Neural cell (in vitro differentiated cells): ENCODE measurements at regions not wholly inside any gene's neighbourhood (a gene's known extent, or its start where the extent isn't known, plus 50 kb on each side); places are given as distances from the start of the nearest gene placed in this dataset.

Experiments
- H2AFZ ChIP-seq: fragments of 200-600, 300-800 bp; sonication (generic), shearing (Covaris generic); 2 replicates; pipeline ENCODE4 v1.6.0; 2014; ENCODE audit warnings: low read depth, mild to moderate bottlenecking, antibody characterized with exemption, low read length, moderate library complexity
- H3F3A ChIP-seq: fragments of 200-600 bp; shearing (Covaris generic); 2 replicates; pipeline ENCODE4 v1.6.1; 2016; ENCODE audit warnings: mild to moderate bottlenecking, moderate library complexity, mixed read lengths, antibody characterized with exemption, low read length; ENCODE audit not compliant: insufficient read depth, poor library complexity, severe bottlenecking
- H3K27ac ChIP-seq: fragments of 200-600, 300-800 bp; sonication (generic), shearing (Covaris generic); 2 replicates; pipeline ENCODE4 v1.5.1; 2014; ENCODE audit warnings: mild to moderate bottlenecking, low read length, moderate library complexity
- H3K27me3 ChIP-seq: fragments of 300-800, 200-600 bp; sonication (generic), shearing (Covaris generic); 2 replicates; pipeline ENCODE4 v1.6.0; 2014; ENCODE audit warnings: mild to moderate bottlenecking, low read depth, low read length, moderate library complexity; ENCODE audit not compliant: insufficient read depth
- H3K36me3 ChIP-seq: fragments of 300-800, 200-600 bp; sonication (generic), shearing (Covaris generic); 2 replicates; pipeline ENCODE4 v1.5.1; 2014; ENCODE audit warnings: mild to moderate bottlenecking, antibody characterized with exemption, low read length, moderate library complexity; ENCODE audit not compliant: insufficient read depth
- H3K4me2 ChIP-seq: fragments of 300-800, 200-600 bp; sonication (generic), shearing (Covaris generic); 2 replicates; pipeline ENCODE4 v1.6.0; 2014; ENCODE audit warnings: mild to moderate bottlenecking, low read length
- H3K4me3 ChIP-seq: fragments of 300-800, 200-600 bp; sonication (generic), shearing (Covaris generic); 2 replicates; pipeline ENCODE4 v1.5.1; 2014; ENCODE audit warnings: mild to moderate bottlenecking, low read length, moderate library complexity
- H3K79me2 ChIP-seq: fragments of 200-600 bp; shearing (Covaris generic); replicated peaks from 2 replicates; pipeline ENCODE4 v1.6.0; 2014; ENCODE audit warnings: mild to moderate bottlenecking, low read length, moderate library complexity; ENCODE audit not compliant: insufficient read depth
- H3K9ac ChIP-seq: fragments of 300-800, 200-600 bp; sonication (generic), shearing (Covaris generic); 2 replicates; pipeline ENCODE4 v1.6.1; 2016; ENCODE audit warnings: mild to moderate bottlenecking, low read length, mixed read lengths
- H3K9me2 ChIP-seq: fragments of 200-600 bp; shearing (Covaris generic); 2 replicates; pipeline ENCODE4 v1.6.1; 2016; ENCODE audit warnings: mild to moderate bottlenecking, low read length, mixed read lengths; ENCODE audit not compliant: insufficient read depth
- H3K9me3 ChIP-seq: fragments of 200-600, 300-800 bp; sonication (generic), shearing (Covaris generic); 2 replicates; pipeline ENCODE4 v1.6.1; 2016; ENCODE audit warnings: mild to moderate bottlenecking, mixed run types, low read length, moderate library complexity, mixed read lengths
- H4K20me1 ChIP-seq: fragments of 200-600 bp; shearing (Covaris generic); 2 replicates; pipeline ENCODE4 v1.6.1; 2016; ENCODE audit warnings: mild to moderate bottlenecking, mixed run types; ENCODE audit not compliant: insufficient read depth
- CTCF ChIP-seq: fragments of 450-650 bp; IDR thresholded peaks from 2 replicates; pipeline ENCODE4 v1.5.1; 2014; ENCODE audit warnings: antibody characterized with exemption, mild to moderate bottlenecking, moderate library complexity; ENCODE audit not compliant: poor library complexity, severe bottlenecking
- EP300 ChIP-seq: fragments of 450-650 bp; conservative IDR thresholded peaks from 2 replicates; pipeline ENCODE4 v1.6.1; 2014; ENCODE audit warnings: antibody characterized with exemption, mild to moderate bottlenecking, moderate library complexity; ENCODE audit not compliant: poor library complexity, severe bottlenecking
- EZH2 ChIP-seq: fragments of 200-600, 300-800 bp; shearing (Covaris generic), sonication (generic); IDR thresholded peaks from 2 replicates; pipeline ENCODE4 v1.6.1; 2014; ENCODE audit warnings: antibody characterized with exemption, low read length, borderline replicate concordance, mild to moderate bottlenecking; ENCODE audit not compliant: insufficient read depth, poor library complexity, severe bottlenecking
- REST ChIP-seq: IDR thresholded peaks from 2 replicates; pipeline ENCODE4 v1.6.1; 2012; ENCODE audit warnings: borderline replicate concordance
- SMC3 ChIP-seq: fragments of 450-650 bp; conservative IDR thresholded peaks from 2 replicates; pipeline ENCODE4 v1.6.1; 2014; ENCODE audit warnings: antibody characterized with exemption, mild to moderate bottlenecking, moderate library complexity; ENCODE audit not compliant: poor library complexity
- TAF1 ChIP-seq: IDR thresholded peaks from 2 replicates; pipeline ENCODE4 v1.6.1; 2012; ENCODE audit warnings: low read depth

DNA sequence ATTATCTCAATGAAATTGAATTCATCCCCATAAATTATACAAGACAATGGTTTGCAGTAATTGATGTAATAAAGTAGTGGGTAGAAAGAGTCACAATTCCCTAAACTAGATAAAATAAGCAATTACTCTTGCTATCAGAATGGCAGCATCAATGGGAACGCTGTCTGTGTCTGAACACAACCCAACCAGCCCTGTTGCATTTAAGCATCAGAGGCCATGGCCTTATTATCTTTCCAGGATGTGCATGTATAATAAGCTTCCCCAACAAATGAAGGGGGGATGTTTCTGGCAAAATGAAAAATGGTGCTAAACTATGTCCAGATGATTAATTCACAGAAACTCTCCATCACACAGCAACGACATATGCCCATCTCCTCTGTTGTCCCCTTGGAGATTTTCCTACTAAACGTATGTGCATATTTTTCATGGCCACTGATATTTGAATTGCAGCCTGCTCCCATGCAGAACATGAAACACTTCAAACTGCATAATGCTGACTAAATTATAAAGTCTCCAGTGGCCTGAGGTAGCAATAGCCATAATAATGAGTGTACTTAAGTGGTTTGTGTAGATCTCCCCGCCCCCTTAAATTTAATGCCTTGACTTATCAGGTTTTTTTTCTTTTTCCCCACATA lies 306.9 kb upstream of the ADAMTS16 start:
- no peaks in the 10 kb centered on the region for H3K27me3 ChIP-seq
- H4K20me1 ChIP-seq, result no peaks in the 10 kb centered on the region
- no peaks in the 10 kb centered on the region for H3K9me3 ChIP-seq
- H2AFZ ChIP-seq, result no peak overlapping the region
- no peak overlapping the region for H3K9ac ChIP-seq
- H3K79me2 ChIP-seq, result no peaks in the 10 kb centered on the region
- H3F3A ChIP-seq, result no peaks in the 10 kb centered on the region
- H3K4me3 ChIP-seq, result no peak overlapping the region
- no peaks in the 10 kb centered on the region for H3K36me3 ChIP-seq
- H3K9me2 ChIP-seq, result no peaks in the 10 kb centered on the region
- no peak overlapping the region for H3K27ac ChIP-seq
- H3K4me2 ChIP-seq, result peak overlapping the region; percentile 2
- TF ChIP-seq EP300 (no peak), CTCF (no peak)

DNA sequence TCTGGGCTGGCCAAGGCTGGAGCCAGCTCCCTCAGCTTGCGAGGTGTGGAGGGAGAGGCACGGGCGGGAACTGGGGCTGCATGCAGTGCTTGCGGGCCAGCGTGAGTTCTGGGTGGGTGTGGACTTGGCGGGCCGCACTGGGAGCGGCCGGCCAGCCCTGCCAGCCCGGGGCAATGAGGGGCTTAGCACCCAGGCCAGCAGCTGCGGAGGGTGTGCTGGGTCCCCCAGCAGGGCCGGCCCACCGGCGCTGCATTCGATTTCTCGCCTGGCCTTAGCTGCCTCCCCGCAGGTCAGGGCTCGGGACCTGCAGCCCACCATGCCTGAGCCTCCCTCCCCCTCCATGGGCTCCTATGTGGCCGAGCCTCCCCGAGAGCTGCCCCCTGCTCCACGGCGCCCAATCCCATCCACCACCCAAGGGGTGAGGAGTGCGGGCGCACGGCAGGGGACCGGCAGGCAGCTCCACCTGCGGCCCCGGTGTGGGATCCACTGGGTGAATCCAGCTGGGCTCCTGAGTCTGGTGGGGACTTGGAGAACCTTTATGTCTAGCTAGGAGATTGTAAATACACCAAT lies 302.6 kb upstream of the ADAMTS16 start:
- Histone ChIP-seq H2AFZ (no peak overlapping the region), H3K4me3 (no peak overlapping the region), H3K9me3 (peaks cover 4% of the 10 kb centered on the region), H3K27ac (no peak overlapping the region), H3K9ac (no peak overlapping the region), H3K27me3 (no peaks in the 10 kb centered on the region), H3F3A (no peaks in the 10 kb centered on the region), H4K20me1 (no peaks in the 10 kb centered on the region), H3K79me2 (no peaks in the 10 kb centered on the region), H3K4me2 (no peak overlapping the region), H3K9me2 (no peaks in the 10 kb centered on the region), H3K36me3 (no peaks in the 10 kb centered on the region)
- TF ChIP-seq CTCF, result no peak
- TF ChIP-seq TAF1, result no peak
- TF ChIP-seq REST, result no peak
- TF ChIP-seq SMC3, result no peak
- no peak for TF ChIP-seq EZH2
